Mucosa of descending colon (tissue), 3 donors: ENCODE measurements at regions not wholly inside any gene's neighbourhood (a gene's known extent, or its start where the extent isn't known, plus 50 kb on each side); places are given as distances from the start of the nearest gene placed in this dataset.
"Not testable (repeated sequence)": the region's sequence is repeated elsewhere in the genome, so short reads cannot be mapped to it uniquely, and the experiment has no call there.

ENCODE experiments used
- ATAC-seq: fragments of 200-7000 bp; cut with Tn5 transposase; one replicate; pipeline ENCODE4 v1.9.1; 2020; ENCODE audit warnings: mild to moderate bottlenecking, moderate library complexity
- DNase-seq, 3 donors: peaks; one replicate each; pipeline ENCODE4 v3.0.0-alpha.2; 2020
- H3K36me3 ChIP-seq: fragments of 200-600 bp; one replicate; pipeline ENCODE4 v1.8.0; 2021; ENCODE audit warnings: low read depth, mild to moderate bottlenecking
- H3K4me1 ChIP-seq: fragments of 200-600 bp; one replicate; pipeline ENCODE4 v1.8.0; 2021; ENCODE audit warnings: low read depth, mild to moderate bottlenecking
- H3K4me3 ChIP-seq: fragments of 200-600 bp; one replicate; pipeline ENCODE4 v1.8.0; 2021; ENCODE audit warnings: mild to moderate bottlenecking
- H3K9me3 ChIP-seq: fragments of 200-600 bp; one replicate; pipeline ENCODE4 v1.8.0; 2021; ENCODE audit warnings: mild to moderate bottlenecking
- intact Hi-C, 2 donors: fragments of 100-400 bp; cut with DNase I in 1 of 2; cut with micrococcal nuclease in 1 of 2; formaldehyde crosslinking; loops; one replicate each; pipeline versions ENCODE4 v1.11.0 to v1.11.1; 2022; cut with DNase I, micrococcal nuclease
- TF ChIP-seq, protein P1 (sequence below): fragments of 200-600 bp; IDR thresholded peaks from one replicate; pipeline ENCODE4 v1.8.0; 2022; ENCODE audit warnings: antibody characterized with exemption, mild to moderate bottlenecking
- donor health status: DM: no; HTN: no; CAD: no; lungs with moderate emphysema.
- donor health status: DM: no; HTN: no; CAD: no.
- donor health status: DM: no; HTN: yes; CAD: no.

DNA sequence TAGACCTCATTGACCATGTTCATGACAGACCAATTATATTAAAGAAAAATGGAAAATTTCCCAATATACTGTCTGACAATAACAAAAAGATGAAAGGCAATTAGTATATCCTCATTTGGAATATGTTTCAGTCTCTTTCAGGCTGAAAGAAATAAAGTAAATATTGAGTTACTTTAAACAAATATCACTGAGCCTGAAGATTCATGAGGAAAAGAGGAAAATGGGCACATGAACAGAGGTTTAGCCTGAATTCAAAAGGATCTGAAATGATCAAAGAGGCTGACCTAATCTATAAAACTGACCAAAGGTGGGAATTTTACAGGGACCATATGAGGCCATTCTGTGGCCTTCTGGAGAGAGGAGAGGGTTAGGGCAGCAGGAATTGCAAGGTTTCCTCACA lies 771.5 kb upstream of the CDH18 start:
- H3K4me3 ChIP-seq, DNase-seq, intact Hi-C loops, H3K9me3 ChIP-seq, ATAC-seq, H3K4me1 ChIP-seq, H3K36me3 ChIP-seq: not testable (repeated sequence)

DNA sequence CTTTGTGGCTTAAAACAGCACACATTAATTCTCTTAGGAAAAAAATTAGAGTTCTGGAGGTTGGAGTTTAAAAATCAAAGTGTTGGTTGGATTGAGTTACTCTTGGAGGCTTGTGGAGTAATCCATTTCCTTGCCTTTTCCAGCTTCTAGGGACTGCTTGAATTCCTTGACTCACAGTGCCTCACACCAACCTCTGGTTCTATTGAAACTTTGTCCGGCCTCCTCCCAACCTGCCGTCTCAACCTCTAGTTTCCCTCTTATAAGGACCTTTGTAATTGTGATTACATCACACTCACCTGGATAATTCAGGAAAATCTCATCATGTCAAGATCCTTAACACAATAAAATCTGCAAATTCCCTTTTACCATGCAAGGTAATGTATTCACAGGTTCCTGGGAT lies 764.2 kb upstream of the CDH18 start:
- DNase-seq, H3K4me3 ChIP-seq, H3K36me3 ChIP-seq, intact Hi-C loops, H3K4me1 ChIP-seq, H3K9me3 ChIP-seq: not testable (repeated sequence)
- ATAC-seq = peak; percentile 59

DNA sequence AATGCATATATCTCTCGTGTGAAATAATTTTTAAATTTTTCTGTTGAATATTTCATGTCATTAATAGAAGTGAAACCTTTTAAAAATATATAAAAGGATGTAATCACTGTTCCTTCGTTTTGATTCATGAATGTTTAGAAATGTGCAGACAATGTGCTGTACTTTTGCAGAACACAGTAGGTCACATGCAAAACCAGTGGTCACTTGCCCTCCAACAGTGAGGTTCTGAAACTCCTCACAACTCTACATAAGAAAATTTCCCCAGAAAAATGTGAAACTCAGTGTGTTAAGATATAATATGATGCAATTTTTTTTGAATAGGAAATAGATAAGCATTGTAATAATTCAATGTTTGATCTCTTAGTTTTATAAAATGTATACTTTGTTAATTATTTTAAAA lies 747.7 kb upstream of the CDH18 start:
- H3K9me3 ChIP-seq, ATAC-seq, H3K36me3 ChIP-seq, H3K4me3 ChIP-seq, H3K4me1 ChIP-seq, DNase-seq, intact Hi-C loops: not testable (repeated sequence)

DNA sequence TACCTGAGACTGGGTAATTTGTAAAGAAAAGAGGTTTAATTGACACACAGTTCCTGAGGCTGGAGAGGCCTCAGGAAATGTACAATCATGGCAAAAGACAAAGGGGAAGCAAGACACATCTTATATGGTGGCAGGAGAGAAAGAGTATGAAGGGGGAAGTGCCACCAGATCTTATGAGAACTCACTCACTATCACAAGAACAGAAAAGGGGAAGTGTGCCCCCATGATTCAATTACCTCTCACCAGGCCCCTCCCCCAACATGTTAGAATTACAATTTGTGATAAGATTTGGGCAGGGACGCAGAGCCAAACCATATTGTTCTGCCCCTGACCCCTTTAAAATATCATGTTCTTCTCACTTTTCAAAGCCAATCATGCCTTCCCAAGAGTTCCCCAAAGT lies 744.2 kb upstream of the CDH18 start:
- H3K4me3 ChIP-seq, H3K36me3 ChIP-seq, H3K9me3 ChIP-seq, intact Hi-C loops, ATAC-seq, H3K4me1 ChIP-seq, DNase-seq: not testable (repeated sequence)

DNA sequence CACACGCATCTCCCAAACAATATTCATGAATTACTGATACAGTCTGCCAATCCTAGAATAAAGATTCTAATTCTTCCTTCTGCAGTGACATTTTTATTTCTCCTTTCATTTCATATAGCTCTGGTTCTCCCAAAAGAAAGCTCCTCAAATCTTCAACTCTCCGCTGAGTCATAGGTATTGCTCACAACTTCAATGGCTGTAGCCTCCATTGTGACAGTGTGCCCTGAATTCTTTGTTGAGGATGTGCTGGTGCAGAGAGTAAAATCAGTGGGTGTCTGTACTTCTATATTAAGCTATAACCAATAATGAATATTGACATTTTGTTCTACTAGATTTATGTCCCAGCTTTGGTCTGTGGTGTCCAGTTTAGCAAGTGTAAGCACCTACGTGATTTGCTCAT lies 733.3 kb upstream of the CDH18 start:
- H3K4me1 ChIP-seq, H3K36me3 ChIP-seq, intact Hi-C loops, DNase-seq, ATAC-seq, H3K4me3 ChIP-seq, H3K9me3 ChIP-seq: not testable (repeated sequence)

DNA sequence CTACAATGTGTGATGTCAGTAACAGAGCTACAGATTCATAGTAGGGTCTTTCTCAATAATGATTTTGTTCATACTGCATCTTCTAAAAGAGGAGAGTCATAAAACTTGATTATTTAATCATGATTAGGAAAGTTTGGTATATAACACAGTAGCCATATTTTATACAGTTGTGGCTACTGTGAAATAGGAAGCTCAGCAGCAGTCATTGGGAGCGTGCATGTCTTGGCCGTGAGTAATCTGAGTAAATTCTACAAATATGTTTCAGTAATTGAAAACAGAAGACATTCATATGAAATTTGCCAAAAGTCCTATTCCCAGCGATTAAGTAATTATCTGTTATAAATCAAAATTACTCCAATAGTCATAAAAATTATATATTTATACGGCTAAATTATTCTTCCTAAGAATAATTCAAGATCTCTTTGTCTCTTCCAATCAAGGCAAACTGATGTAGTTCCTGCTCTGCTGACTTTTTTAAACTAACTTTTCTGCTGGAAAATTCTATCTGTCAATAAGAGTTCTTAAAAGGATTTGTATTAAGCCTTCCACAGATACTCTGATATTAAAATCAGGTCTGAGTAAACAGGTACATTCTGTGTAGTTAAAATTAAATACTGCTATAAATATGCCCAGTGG lies 723.6 kb upstream of the CDH18 start:
- intact Hi-C loops, H3K4me3 ChIP-seq, H3K36me3 ChIP-seq, H3K9me3 ChIP-seq, ATAC-seq, H3K4me1 ChIP-seq, DNase-seq: not testable (repeated sequence)

DNA sequence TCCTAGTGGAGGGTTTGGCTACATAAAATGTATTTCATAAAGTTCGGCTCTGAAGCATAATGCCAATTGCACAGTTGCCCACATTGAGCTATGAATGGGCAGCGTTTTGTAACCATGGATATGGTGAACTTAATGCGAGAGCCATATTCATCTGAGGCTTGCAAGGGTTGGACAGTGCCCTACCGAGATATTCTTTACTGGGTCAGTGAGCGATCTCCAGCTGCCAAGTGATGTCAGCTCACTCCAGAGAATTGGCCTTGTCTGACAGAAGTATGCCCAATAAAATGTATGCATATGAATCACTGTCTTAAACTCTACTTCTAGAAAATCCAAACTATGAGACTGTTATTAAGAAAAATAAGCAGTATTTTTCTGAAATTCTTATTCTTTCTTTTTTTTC lies 719.6 kb upstream of the CDH18 start:
- DNase-seq, H3K36me3 ChIP-seq, H3K4me3 ChIP-seq, H3K9me3 ChIP-seq, intact Hi-C loops, ATAC-seq, H3K4me1 ChIP-seq: not testable (repeated sequence)

DNA sequence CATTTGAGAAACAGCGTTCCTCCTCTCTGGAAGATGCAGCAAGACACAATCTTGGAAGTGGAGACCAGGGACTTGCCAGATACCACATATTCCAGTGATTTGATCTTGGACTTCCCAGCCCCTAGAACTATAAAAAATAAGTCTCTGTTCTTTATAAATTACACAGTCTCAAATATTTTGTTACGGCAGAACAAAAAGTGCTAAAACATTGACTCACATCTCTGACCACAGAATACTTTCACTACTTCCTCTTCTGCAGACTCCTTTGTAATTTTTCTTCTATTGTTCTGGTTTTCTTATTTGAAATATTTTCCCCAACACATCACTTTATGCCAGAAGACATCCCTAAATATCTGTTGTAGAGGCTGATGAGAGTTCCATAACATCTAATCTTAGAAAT lies 706.1 kb upstream of the CDH18 start:
- TF ChIP-seq, protein P1, sequence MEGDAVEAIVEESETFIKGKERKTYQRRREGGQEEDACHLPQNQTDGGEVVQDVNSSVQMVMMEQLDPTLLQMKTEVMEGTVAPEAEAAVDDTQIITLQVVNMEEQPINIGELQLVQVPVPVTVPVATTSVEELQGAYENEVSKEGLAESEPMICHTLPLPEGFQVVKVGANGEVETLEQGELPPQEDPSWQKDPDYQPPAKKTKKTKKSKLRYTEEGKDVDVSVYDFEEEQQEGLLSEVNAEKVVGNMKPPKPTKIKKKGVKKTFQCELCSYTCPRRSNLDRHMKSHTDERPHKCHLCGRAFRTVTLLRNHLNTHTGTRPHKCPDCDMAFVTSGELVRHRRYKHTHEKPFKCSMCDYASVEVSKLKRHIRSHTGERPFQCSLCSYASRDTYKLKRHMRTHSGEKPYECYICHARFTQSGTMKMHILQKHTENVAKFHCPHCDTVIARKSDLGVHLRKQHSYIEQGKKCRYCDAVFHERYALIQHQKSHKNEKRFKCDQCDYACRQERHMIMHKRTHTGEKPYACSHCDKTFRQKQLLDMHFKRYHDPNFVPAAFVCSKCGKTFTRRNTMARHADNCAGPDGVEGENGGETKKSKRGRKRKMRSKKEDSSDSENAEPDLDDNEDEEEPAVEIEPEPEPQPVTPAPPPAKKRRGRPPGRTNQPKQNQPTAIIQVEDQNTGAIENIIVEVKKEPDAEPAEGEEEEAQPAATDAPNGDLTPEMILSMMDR = no peak
- Histone ChIP-seq H3K9me3 (peaks cover 18% of the 10 kb centered on the region), H3K4me1 (no peaks in the 10 kb centered on the region), H3K4me3 (no peak overlapping the region), H3K36me3 (no peaks in the 10 kb centered on the region)
- intact Hi-C loops = no loop called here
- ATAC-seq = no peak
- DNase-seq = no peak

DNA sequence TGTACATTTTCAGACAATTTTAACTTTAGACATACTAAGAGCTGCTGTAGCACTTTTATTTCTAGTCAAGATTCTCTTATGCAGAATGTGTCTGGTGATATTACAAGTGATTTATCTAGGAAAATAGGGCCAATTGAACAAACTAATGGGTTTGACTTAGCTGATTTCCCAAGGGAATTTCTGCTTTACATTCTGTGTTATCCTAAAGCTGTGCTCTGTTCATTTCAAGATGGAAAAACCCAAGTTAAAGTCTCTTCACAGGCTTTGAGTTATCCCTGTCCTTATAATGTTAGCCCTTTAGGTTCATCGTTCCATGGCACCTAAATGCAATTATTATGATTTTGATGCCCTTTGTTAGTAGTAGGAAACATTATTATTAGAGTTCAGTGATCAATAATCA lies 704.9 kb upstream of the CDH18 start:
- Histone ChIP-seq H3K9me3 (peaks cover 18% of the 10 kb centered on the region), H3K36me3 (no peaks in the 10 kb centered on the region), H3K4me3 (no peak overlapping the region), H3K4me1 (no peaks in the 10 kb centered on the region)
- ATAC-seq (no peak), DNase-seq (no peak)
- TF ChIP-seq, protein P1 = no peak
- intact Hi-C loops = no loop called here
